ENCODE measurements at regions not wholly inside any gene's neighbourhood (a gene's known extent, or its start where the extent isn't known, plus 50 kb on each side); places are given as distances from the start of the nearest gene placed in this dataset.

- Histone ChIP-seq H4K5ac (ENCODE audit: insufficient read length, low read depth, low read length) (no peak overlapping the region), H3K18ac (ENCODE audit: extremely low read depth, low read length) (no peak overlapping the region), H3K23ac (ENCODE audit: insufficient read length) (no peak overlapping the region), H3K79me1 (ENCODE audit: low read depth, low read length) (no peaks in the 10 kb centered on the region), H3K4me3 (ENCODE audit: extremely low read depth in 1 of 4, insufficient read depth in 2 of 4, low read depth in 3 of 4, low read length in 4 of 4) (no peak overlapping the region), H3K56ac (replicated peaks; ENCODE audit: insufficient read length, low read depth, low read length) (no peak overlapping the region), H4K20me1 (replicated peaks in 1 of 2; ENCODE audit: control insufficient read depth in 1 of 2, insufficient read depth in 2 of 2, low read length in 2 of 2) (no peaks in the 10 kb centered on the region), H2AK5ac (ENCODE audit: low read depth, low read length) (no peak overlapping the region), H3K9me3 (ENCODE audit: insufficient read depth in 2 of 2, low read depth in 1 of 2, low read length in 1 of 2) (peaks cover 0 to 6% of the 10 kb centered on the region in 2 experiments; a peak in 1 of 4 replicates), H2BK120ac (replicated peaks; ENCODE audit: low read depth, low read length) (no peak overlapping the region), H4K91ac (replicated peaks; ENCODE audit: insufficient read length, low read length) (no peak overlapping the region), H3K27ac (ENCODE audit: low read depth, low read length) (no peak overlapping the region), H3K79me2 (ENCODE audit: control insufficient read depth in 1 of 2, insufficient read depth in 2 of 2, low read length in 2 of 2) (no peaks in the 10 kb centered on the region), H2BK15ac (ENCODE audit: low read length) (no peak overlapping the region), H3K4ac (replicated peaks; ENCODE audit: insufficient read length, low read depth, low read length) (no peak overlapping the region), H3K9ac (replicated peaks in 1 of 4; ENCODE audit: extremely low read depth in 1 of 4, low read depth in 3 of 4, low read length in 3 of 4) (no peak overlapping the region), H3K4me1 (replicated peaks in 1 of 4; ENCODE audit: control insufficient read depth in 3 of 4, insufficient read depth in 4 of 4, low read length in 3 of 4) (peaks cover 0 to 4% (median 1%) of the 10 kb centered on the region in 4 experiments; a peak in 2 of 7 replicates), H2BK5ac (ENCODE audit: low read depth, low read length) (no peak overlapping the region), H2BK12ac (ENCODE audit: low read depth, low read length) (no peak overlapping the region), H2AFZ (ENCODE audit: low read length) (no peak overlapping the region), H3K36me3 (ENCODE audit: control insufficient read depth in 2 of 4, insufficient read depth in 4 of 4, low read length in 3 of 4) (no peaks in the 10 kb centered on the region), H3K4me2 (ENCODE audit: insufficient read depth in 1 of 2, low read depth in 2 of 2, low read length in 2 of 2) (no peak overlapping the region), H3K23me2 (ENCODE audit: low read depth, low read length) (no peaks in the 10 kb centered on the region), H2BK20ac (ENCODE audit: low read length) (no peak overlapping the region), H4K8ac (ENCODE audit: extremely low read depth, insufficient read depth, low read length) (no peak overlapping the region), H3K14ac (ENCODE audit: insufficient read length) (no peak overlapping the region), H3K27me3 (replicated peaks in 1 of 4; ENCODE audit: control insufficient read depth in 3 of 4, extremely low read depth in 1 of 4, insufficient read depth in 3 of 4, low read length in 3 of 4) (peaks cover 0 to 2% (median 0%) of the 10 kb centered on the region in 4 experiments; a peak in 4 of 7 replicates)
- 87% methylated on average over 3 of the region's 3 CpGs; no CpG with 5 or more reads in 1 of the 2 experiments for WGBS, 2 experiments (ENCODE audit: extremely low coverage in 1 of 2, insufficient coverage in 1 of 2, insufficient read length in 1 of 2, insufficient replicate concordance in 2 of 2, low coverage in 1 of 2, low lambda C conversion rate in 2 of 2, missing lambda C conversion rate in 1 of 2)
- no peak for DNase-seq (ENCODE audit: low read depth in 1 of 2, low spot score in 2 of 2)
- ChIA-PET POLR2A (ENCODE audit: partially characterized antibody) (no interaction called here), CTCF (ENCODE audit: partially characterized antibody) (no interaction called here)
- FAIRE-seq, result no peak
- no peak for TF ChIP-seq ZNF274 (IDR thresholded peaks at IDR 0.05; ENCODE audit: borderline replicate concordance, extremely low read depth, low read length)
- TF ChIP-seq BRCA1 (IDR thresholded peaks at IDR 0.05; ENCODE audit: low read depth, low read length), result no peak
These were observed 299.4 kb downstream of the CDH26 start for GRCh38 chr20:60257671-60258070.

Measured in H1 (cell line).